ENCODE measurements at regions not wholly inside any gene's neighbourhood (a gene's known extent, or its start where the extent isn't known, plus 50 kb on each side); places are given as distances from the start of the nearest gene placed in this dataset.

DNA sequence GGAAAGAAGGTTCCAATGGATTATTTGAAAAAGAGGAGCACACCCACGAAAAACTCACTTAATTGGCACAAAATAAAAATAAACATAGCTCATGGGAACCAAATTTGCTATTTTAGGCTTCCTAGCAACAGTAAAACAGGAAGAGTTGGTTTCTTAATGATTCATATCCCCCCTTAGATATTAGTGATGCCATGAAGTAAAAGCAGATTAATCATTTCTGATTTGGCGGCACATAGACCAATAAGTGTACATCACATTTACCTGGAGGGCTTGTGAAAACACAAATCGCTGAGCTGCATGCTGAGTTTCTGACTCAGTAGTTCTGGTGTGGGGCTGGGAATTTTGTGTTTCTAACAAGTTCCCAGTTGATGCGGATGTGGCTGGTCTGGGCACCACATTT, 260.4 kb downstream of the SLC4A3 start:
- no peak for DNase-seq (ENCODE audit: low read depth in 2 of 2, low spot score in 1 of 2)

GRCh38 chr2:219893541-219893940, 266.1 kb downstream of the SLC4A3 start:
- no peak for DNase-seq (ENCODE audit: low read depth in 2 of 2, low spot score in 1 of 2)

- DNase-seq (ENCODE audit: low read depth in 2 of 2, low spot score in 1 of 2) = no peak
Observed at GRCh38 chr2:219897456-219897855, 270.0 kb downstream of the SLC4A3 start.

GRCh38 chr2:219901155-219901554, 273.7 kb downstream of the SLC4A3 start:
- DNase-seq (ENCODE audit: low read depth in 2 of 2, low spot score in 1 of 2) = no peak

DNA sequence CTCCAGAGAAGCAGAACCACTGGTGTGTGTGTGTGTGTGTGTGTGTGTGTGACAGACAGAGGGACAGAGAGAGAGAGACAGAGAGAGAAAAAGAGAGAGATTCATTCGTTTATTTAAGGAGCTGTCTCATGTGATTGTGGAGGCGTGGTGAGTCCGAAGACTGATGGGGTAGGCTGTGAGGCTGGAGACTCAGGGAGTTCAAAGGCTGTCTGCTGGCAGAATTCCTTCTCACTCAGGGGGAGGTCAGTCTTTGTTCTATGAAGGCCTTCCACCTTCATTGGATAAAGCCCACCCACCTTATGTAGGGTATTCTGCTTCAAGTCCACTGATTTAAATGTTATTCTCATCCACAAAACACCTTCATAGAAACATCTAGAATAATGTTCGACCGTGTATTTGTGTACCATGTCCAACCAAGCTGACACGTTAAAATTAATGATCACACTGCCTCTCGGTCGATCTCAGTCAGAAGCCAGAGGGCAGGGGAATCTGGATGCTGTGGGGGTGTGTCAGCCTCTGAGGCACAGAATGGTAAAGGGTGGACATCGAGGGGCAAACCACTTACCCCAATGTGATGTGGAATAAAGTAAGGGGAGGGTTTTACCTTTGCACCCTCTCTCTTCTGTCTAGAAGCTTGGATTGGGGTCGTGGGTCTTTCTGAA, 275.6 kb downstream of the SLC4A3 start:
- DNase-seq (ENCODE audit: low read depth in 2 of 2, low spot score in 1 of 2) = no peak

GRCh38 chr2:219905640-219906039, 278.2 kb downstream of the SLC4A3 start:
- DNase-seq (ENCODE audit: low read depth in 2 of 2, low spot score in 1 of 2) = no peak

- no peak for DNase-seq (ENCODE audit: low read depth in 2 of 2, low spot score in 1 of 2)
Observed at GRCh38 chr2:219906114-219907010, 278.9 kb downstream of the SLC4A3 start.

DNA sequence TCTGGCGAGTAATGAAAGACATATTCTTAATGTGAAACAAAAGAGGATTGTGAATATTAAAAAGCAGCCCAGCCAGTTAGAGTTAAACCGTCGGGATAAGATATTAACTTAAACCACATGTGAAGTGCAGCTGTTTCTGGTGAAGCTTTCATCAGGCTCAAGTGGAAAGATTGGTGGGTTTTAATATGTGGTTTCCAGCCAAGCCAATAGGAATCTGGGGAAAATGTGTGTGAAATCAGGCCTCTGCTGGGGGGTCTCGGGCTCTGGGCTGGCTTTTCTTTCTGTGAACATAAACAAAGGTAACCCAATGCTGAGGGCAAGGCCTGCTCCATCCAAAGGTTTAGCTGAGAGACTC, 279.6 kb downstream of the SLC4A3 start:
- DNase-seq (ENCODE audit: low read depth in 2 of 2, low spot score in 1 of 2) = no peak

- DNase-seq (ENCODE audit: low read depth in 2 of 2, low spot score in 1 of 2) = no peak
Observed at GRCh38 chr2:219908538-219908937, 281.1 kb downstream of the SLC4A3 start.

GRCh38 chr2:219911541-219911940, 284.1 kb downstream of the SLC4A3 start:
- no peak for DNase-seq (ENCODE audit: low read depth in 2 of 2, low spot score in 1 of 2)

GRCh38 chr2:219912491-219912921, 285.1 kb downstream of the SLC4A3 start:
- DNase-seq (ENCODE audit: low read depth in 2 of 2, low spot score in 1 of 2) = no peak

DNA sequence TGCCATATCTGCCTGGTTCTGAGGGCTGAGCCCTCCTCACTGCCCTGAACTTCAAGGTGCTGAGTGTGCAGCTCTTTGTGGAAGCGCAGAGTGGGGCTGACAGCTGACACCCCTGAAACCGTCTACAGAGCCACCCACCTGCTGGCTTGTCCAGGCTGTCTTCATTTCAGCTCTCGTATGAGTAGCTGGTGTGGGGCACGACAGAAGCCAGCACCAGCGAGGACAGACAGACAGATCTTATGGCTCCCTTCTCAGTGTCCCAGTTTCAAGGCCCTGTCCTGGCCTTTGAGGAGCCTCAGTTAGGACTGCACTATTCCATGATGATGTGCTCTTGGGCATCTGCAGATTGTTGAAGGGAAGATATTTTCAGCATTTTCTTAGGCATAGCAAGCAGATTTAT, 287.1 kb downstream of the SLC4A3 start:
- DNase-seq (ENCODE audit: low read depth in 2 of 2, low spot score in 1 of 2) = no peak

GRCh38 chr2:219916281-219916680, 288.9 kb downstream of the SLC4A3 start:
- DNase-seq (ENCODE audit: low read depth in 2 of 2, low spot score in 1 of 2) = no peak

GRCh38 chr2:219916726-219917440, 289.5 kb downstream of the SLC4A3 start:
- DNase-seq (ENCODE audit: low read depth in 2 of 2, low spot score in 1 of 2) = no peak

DNA sequence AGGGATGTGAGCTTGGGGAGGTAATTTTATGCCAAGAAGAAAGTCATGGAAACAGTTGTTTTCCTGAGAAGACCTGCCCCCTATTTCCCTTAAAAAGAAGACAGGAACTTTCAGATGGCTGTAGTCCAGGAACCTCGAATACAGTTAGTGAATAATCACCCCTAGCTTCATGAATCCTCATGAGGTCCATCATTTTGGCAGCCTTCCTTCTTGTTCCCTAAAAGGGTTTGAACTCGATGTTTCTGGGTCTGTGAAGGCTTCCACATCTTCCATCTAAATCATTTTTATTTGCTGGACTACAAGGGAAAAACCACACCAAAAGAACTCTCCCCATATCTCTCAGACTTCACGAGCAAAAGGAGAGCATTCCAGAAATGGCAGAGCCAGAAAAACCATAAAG, 290.8 kb downstream of the SLC4A3 start:
- no peak for DNase-seq (ENCODE audit: low read depth in 2 of 2, low spot score in 1 of 2)

- DNase-seq (ENCODE audit: low read depth in 2 of 2, low spot score in 1 of 2) = no peak
Observed at GRCh38 chr2:219918944-219919343, 291.5 kb downstream of the SLC4A3 start.

GRCh38 chr2:219919506-219919905, 292.1 kb downstream of the SLC4A3 start:
- DNase-seq (ENCODE audit: low read depth in 2 of 2, low spot score in 1 of 2) = no peak

DNA sequence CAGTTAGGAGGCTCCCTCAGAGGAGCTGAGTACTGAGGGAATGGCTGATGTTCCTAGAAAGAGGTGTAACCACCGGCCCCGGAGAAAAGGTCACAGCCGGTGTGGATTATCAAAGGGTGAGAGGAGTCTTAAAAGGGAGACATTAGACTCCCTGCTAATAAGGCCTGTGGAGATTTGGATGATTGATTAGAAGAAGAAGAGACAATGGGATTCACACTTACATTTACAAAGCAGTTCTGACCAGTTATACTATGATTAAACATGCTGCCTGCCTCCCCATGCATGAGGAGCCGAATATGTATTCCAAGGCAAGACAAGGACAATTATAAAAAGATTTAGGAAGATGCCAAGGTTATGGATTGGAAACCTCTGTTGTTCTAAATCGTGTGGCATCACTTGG, 302.4 kb downstream of the SLC4A3 start:
- DNase-seq (ENCODE audit: low read depth in 2 of 2, low spot score in 1 of 2) = no peak

GRCh38 chr2:219939647-219940046, 312.2 kb downstream of the SLC4A3 start:
- no peak for DNase-seq (ENCODE audit: low read depth in 2 of 2, low spot score in 1 of 2)

- DNase-seq (ENCODE audit: low read depth in 2 of 2, low spot score in 1 of 2) = no peak
Observed at GRCh38 chr2:219944866-219945265, 317.4 kb downstream of the SLC4A3 start.

GRCh38 chr2:219946021-219946420, 318.6 kb downstream of the SLC4A3 start:
- DNase-seq (ENCODE audit: low read depth in 2 of 2, low spot score in 1 of 2) = no peak

DNA sequence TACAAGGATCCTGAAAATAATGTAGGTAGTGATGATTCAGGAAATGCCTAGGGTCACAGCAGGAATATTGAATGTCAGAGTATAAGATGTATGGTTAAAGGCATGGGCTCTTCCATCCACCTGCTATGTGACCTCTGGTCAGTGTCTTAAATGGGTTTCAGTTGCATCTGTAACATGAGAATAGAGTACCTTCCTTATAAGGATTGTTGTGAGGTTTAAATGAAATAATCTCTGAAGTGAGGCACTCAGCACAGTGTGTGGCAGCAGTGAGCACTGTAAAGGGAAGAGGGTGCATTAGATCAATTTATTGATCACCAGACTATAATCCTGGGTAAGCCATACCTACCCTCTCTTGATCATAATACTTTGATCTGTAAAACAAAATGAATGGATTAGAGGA, 319.1 kb downstream of the SLC4A3 start:
- no peak for DNase-seq (ENCODE audit: low read depth in 2 of 2, low spot score in 1 of 2)

All from stimulated activated CD8-positive, alpha-beta memory T cell treated with anti-CD3 and anti-CD28 coated beads, Interleukin-4, amount 100 ng/mL, for 1 hour (primary cell).